ENCODE measurements at regions not wholly inside any gene's neighbourhood (a gene's known extent, or its start where the extent isn't known, plus 50 kb on each side); places are given as distances from the start of the nearest gene placed in this dataset.

GRCh38 chr3:72088486-72089025 is 303.6 kb upstream of the PROK2 start:
- TF ChIP-seq POLR2A (IDR thresholded peaks at IDR 0.05; ENCODE audit: low read depth, low read length) (no peak), POLR2AphosphoS5 (IDR thresholded peaks at IDR 0.05; ENCODE audit: low read depth, low read length) (no peak), TAF1 (IDR thresholded peaks at IDR 0.05; ENCODE audit: borderline replicate concordance, low read depth, low read length) (no peak)
